HEK293 (cell line): ENCODE measurements at regions not wholly inside any gene's neighbourhood (a gene's known extent, or its start where the extent isn't known, plus 50 kb on each side); places are given as distances from the start of the nearest gene placed in this dataset.

Source experiments
- CTCF ChIA-PET: fragments of 350-600 bp; formaldehyde crosslinking; extraction: SDS; loops from one replicate; lab custom pipeline; 2021; ENCODE audit warnings: antibody characterized with exemption; lab: Yijun Ruan, JAX
- POLR2A ChIA-PET: fragments of 300-600 bp; formaldehyde crosslinking; extraction: SDS; loops from one replicate; lab custom pipeline; 2020; ENCODE audit warnings: antibody characterized with exemption, inconsistent platforms; lab: Yijun Ruan, JAX
- H3K27ac ChIP-seq: fragments of 200-500 bp; sonication (Bioruptor generic); 2 replicates; pipeline ENCODE4 v1.5.1; 2014; ENCODE audit warnings: low read depth, low read length, control low read depth, inconsistent platforms; ENCODE audit errors: extremely low read depth
- H3K36me3 ChIP-seq, 2 experiments: fragments of 200-500 bp in 1 of 2; sonication (Bioruptor generic) in 1 of 2; 1 replicate in 1 of 2; 2 replicates in 1 of 2; pipeline ENCODE4 v1.5.1; 2014 to 2017; ENCODE audit warnings: inconsistent platforms in 2 of 2, low read length in 2 of 2; ENCODE audit not compliant: control insufficient read depth in 2 of 2, insufficient read depth in 1 of 2
- H3K4me1 ChIP-seq: fragments of 200-500 bp; sonication (Bioruptor generic); 2 replicates; pipeline ENCODE4 v1.5.1; 2014; ENCODE audit warnings: mild to moderate bottlenecking, low read length, inconsistent platforms; ENCODE audit not compliant: control insufficient read depth, insufficient read depth
- H3K4me3 ChIP-seq: 2 replicates; pipeline ENCODE4 v1.5.1; 2011; ENCODE audit warnings: low read depth, mild to moderate bottlenecking, control low read depth, low read length, moderate library complexity
- H3K9me3 ChIP-seq: fragments of 200-500 bp; sonication (Bioruptor generic); 2 replicates; pipeline ENCODE4 v1.5.1; 2014; ENCODE audit warnings: low read depth, low read length, inconsistent platforms; ENCODE audit not compliant: control insufficient read depth, insufficient read depth
- ELK4 ChIP-seq: IDR thresholded peaks from 2 replicates; pipeline ENCODE4 v1.6.1; 2011; ENCODE audit warnings: mild to moderate bottlenecking, low read depth, low read length, borderline replicate concordance
- KLF1 ChIP-seq: fragments of 450-650 bp; formaldehyde crosslinking; IDR thresholded peaks from 2 replicates; pipeline ENCODE4 v1.5.1; 2016; ENCODE audit warnings: missing biosample characterization, missing genetic modification characterization
- KLF17 ChIP-seq: fragments of 450-650 bp; formaldehyde crosslinking; IDR thresholded peaks from 2 replicates; pipeline ENCODE4 v1.5.1; 2016; ENCODE audit warnings: missing biosample characterization, missing genetic modification characterization
- KLF9 ChIP-seq: fragments of 450-650 bp; formaldehyde crosslinking; IDR thresholded peaks from 2 replicates; pipeline ENCODE4 v1.5.1; 2016; ENCODE audit warnings: missing biosample characterization, missing genetic modification characterization, low read depth
- OVOL3 ChIP-seq: fragments of 450-650 bp; formaldehyde crosslinking; IDR thresholded peaks from 2 replicates; pipeline ENCODE4 v1.5.1; 2016; ENCODE audit warnings: missing biosample characterization, missing genetic modification characterization
- SCRT1 ChIP-seq: fragments of 450-650 bp; formaldehyde crosslinking; IDR thresholded peaks from 2 replicates; pipeline ENCODE4 v1.5.1; 2016; ENCODE audit warnings: missing biosample characterization, missing genetic modification characterization, borderline replicate concordance
- SP3 ChIP-seq: fragments of 450-650 bp; formaldehyde crosslinking; IDR thresholded peaks from 2 replicates; pipeline ENCODE4 v1.5.1; 2016; ENCODE audit warnings: missing biosample characterization, missing genetic modification characterization
- ZFP37 ChIP-seq: fragments of 450-650 bp; formaldehyde crosslinking; IDR thresholded peaks from 2 replicates; pipeline ENCODE4 v1.5.1; 2016; ENCODE audit warnings: missing biosample characterization, missing genetic modification characterization
- ZNF114 ChIP-seq: fragments of 450-650 bp; formaldehyde crosslinking; IDR thresholded peaks from 2 replicates; pipeline ENCODE4 v1.5.0; 2017; ENCODE audit warnings: missing biosample characterization, missing genetic modification characterization
- ZNF138 ChIP-seq: fragments of 450-650 bp; formaldehyde crosslinking; IDR thresholded peaks from 2 replicates; pipeline ENCODE4 v1.5.1; 2016; ENCODE audit warnings: missing biosample characterization, missing genetic modification characterization, borderline replicate concordance
- ZNF146 ChIP-seq: fragments of 450-650 bp; formaldehyde crosslinking; IDR thresholded peaks from 2 replicates; pipeline ENCODE4 v1.5.1; 2016; ENCODE audit warnings: missing biosample characterization, missing genetic modification characterization
- ZNF2 ChIP-seq: fragments of 450-650 bp; formaldehyde crosslinking; IDR thresholded peaks from 2 replicates; pipeline ENCODE4 v1.5.1; 2016; ENCODE audit warnings: missing biosample characterization, missing genetic modification characterization
- ZNF214 ChIP-seq: fragments of 450-650 bp; formaldehyde crosslinking; IDR thresholded peaks from 2 replicates; pipeline ENCODE4 v1.5.1; 2017; ENCODE audit warnings: missing biosample characterization, mild to moderate bottlenecking, missing genetic modification characterization, borderline replicate concordance
- ZNF23 ChIP-seq: fragments of 450-650 bp; formaldehyde crosslinking; IDR thresholded peaks from 2 replicates; pipeline ENCODE4 v1.5.1; 2016; ENCODE audit warnings: missing biosample characterization, missing genetic modification characterization, borderline replicate concordance
- ZNF302 ChIP-seq: fragments of 450-650 bp; formaldehyde crosslinking; IDR thresholded peaks from 2 replicates; pipeline ENCODE4 v1.5.1; 2016; ENCODE audit warnings: missing biosample characterization, missing genetic modification characterization, low read depth
- ZNF311 ChIP-seq: fragments of 450-650 bp; formaldehyde crosslinking; IDR thresholded peaks from 2 replicates; pipeline ENCODE4 v1.5.1; 2017; ENCODE audit warnings: missing biosample characterization, missing genetic modification characterization, borderline replicate concordance
- ZNF354C ChIP-seq: fragments of 450-650 bp; formaldehyde crosslinking; IDR thresholded peaks from 2 replicates; pipeline ENCODE4 v1.5.1; 2016; ENCODE audit warnings: missing biosample characterization, missing genetic modification characterization, low read depth, borderline replicate concordance
- ZNF404 ChIP-seq: fragments of 450-650 bp; formaldehyde crosslinking; IDR thresholded peaks from 2 replicates; pipeline ENCODE4 v1.5.1; 2017; ENCODE audit warnings: missing biosample characterization, missing genetic modification characterization
- ZNF426 ChIP-seq: fragments of 450-650 bp; formaldehyde crosslinking; IDR thresholded peaks from 2 replicates; pipeline ENCODE4 v1.5.1; 2017; ENCODE audit warnings: missing biosample characterization, missing genetic modification characterization, mild to moderate bottlenecking, inconsistent platforms, moderate library complexity
- ZNF530 ChIP-seq: fragments of 450-650 bp; formaldehyde crosslinking; IDR thresholded peaks from 2 replicates; pipeline ENCODE4 v1.5.1; 2016; ENCODE audit warnings: low read depth, missing biosample characterization, missing genetic modification characterization
- ZNF560 ChIP-seq: fragments of 450-650 bp; formaldehyde crosslinking; IDR thresholded peaks from 2 replicates; pipeline ENCODE4 v1.5.1; 2017; ENCODE audit warnings: missing biosample characterization, missing genetic modification characterization, borderline replicate concordance
- ZNF585B ChIP-seq: fragments of 450-650 bp; formaldehyde crosslinking; IDR thresholded peaks from 2 replicates; pipeline ENCODE4 v1.5.1; 2016; ENCODE audit warnings: missing biosample characterization, missing genetic modification characterization
- ZNF623 ChIP-seq: fragments of 450-650 bp; formaldehyde crosslinking; IDR thresholded peaks from 2 replicates; pipeline ENCODE4 v1.5.1; 2016; ENCODE audit warnings: missing biosample characterization, missing genetic modification characterization
- ZNF658 ChIP-seq: fragments of 450-650 bp; formaldehyde crosslinking; IDR thresholded peaks from 2 replicates; pipeline ENCODE4; 2016; ENCODE audit warnings: missing biosample characterization, missing genetic modification characterization
- ZNF692 ChIP-seq: fragments of 450-650 bp; formaldehyde crosslinking; IDR thresholded peaks from 2 replicates; pipeline ENCODE4 v1.5.1; 2016; ENCODE audit warnings: missing biosample characterization, missing genetic modification characterization
- TF ChIP-seq, protein P1 (sequence below): fragments of 450-650 bp; formaldehyde crosslinking; IDR thresholded peaks from 2 replicates; pipeline ENCODE4 v1.5.1; 2016; ENCODE audit warnings: missing biosample characterization, missing genetic modification characterization
- TF ChIP-seq, protein P2 (sequence below): fragments of 450-650 bp; IDR thresholded peaks from 2 replicates; pipeline ENCODE4 v1.5.1; 2018; ENCODE audit warnings: missing biosample characterization, mild to moderate bottlenecking, missing genetic modification characterization
- TF ChIP-seq, protein P3 (sequence below): fragments of 450-650 bp; formaldehyde crosslinking; IDR thresholded peaks from 2 replicates; pipeline ENCODE4 v1.5.1; 2017; ENCODE audit warnings: missing biosample characterization, missing genetic modification characterization

DNA sequence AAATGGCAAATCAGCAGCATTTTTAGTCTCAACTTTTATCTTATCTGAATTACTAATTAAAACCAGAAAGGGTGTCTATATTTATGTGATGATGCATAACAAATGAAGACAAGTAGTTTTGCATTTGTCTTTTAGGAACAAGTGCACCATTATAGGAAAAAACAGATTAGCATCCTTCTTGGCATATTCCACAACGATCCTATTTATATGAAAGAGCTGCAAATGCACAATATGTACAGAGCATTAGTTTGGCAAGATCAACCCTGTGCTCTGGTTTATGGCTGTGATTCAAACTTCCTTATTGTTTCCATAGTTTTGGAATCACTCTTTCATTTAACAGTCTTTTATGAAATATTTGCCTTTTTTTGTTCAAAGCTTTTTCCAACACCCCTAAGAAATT, 486.8 kb downstream of the KCNH5 start:
- H3K4me3 ChIP-seq, result no peak overlapping the region
- no peaks in the 10 kb centered on the region for H3K9me3 ChIP-seq
- H3K27ac ChIP-seq, result no peak overlapping the region
- CTCF ChIA-PET, result no interaction called here
- POLR2A ChIA-PET, result no interaction called here
- H3K4me1 ChIP-seq, result no peaks in the 10 kb centered on the region
- no peaks in the 10 kb centered on the region for H3K36me3 ChIP-seq
- TF ChIP-seq ZNF354C (no peak), KLF17 (no peak), ZNF530 (tag by site-specific recombination) (no peak), ZNF404 (no peak), ZNF23 (tag by site-specific recombination) (no peak), SCRT1 (tag by site-specific recombination) (no peak), ZNF214 (tag by site-specific recombination) (no peak)

- Histone ChIP-seq H3K36me3 (no peaks in the 10 kb centered on the region), H3K9me3 (no peaks in the 10 kb centered on the region), H3K27ac (no peak overlapping the region), H3K4me1 (no peaks in the 10 kb centered on the region), H3K4me3 (no peak overlapping the region)
- POLR2A ChIA-PET, result no interaction called here
- TF ChIP-seq OVOL3 (tag by site-specific recombination) (no peak), KLF1 (tag by site-specific recombination) (no peak), ZNF138 (tag by site-specific recombination) (no peak), ZNF623 (tag by site-specific recombination) (no peak), SP3 (no peak), ZNF146 (tag by site-specific recombination) (no peak), ZNF426 (no peak), ZNF560 (no peak)
- TF ChIP-seq, protein P1, sequence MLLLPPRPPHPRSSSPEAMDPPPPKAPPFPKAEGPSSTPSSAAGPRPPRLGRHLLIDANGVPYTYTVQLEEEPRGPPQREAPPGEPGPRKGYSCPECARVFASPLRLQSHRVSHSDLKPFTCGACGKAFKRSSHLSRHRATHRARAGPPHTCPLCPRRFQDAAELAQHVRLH (tag by site-specific recombination), result no peak
- TF ChIP-seq, protein P2, sequence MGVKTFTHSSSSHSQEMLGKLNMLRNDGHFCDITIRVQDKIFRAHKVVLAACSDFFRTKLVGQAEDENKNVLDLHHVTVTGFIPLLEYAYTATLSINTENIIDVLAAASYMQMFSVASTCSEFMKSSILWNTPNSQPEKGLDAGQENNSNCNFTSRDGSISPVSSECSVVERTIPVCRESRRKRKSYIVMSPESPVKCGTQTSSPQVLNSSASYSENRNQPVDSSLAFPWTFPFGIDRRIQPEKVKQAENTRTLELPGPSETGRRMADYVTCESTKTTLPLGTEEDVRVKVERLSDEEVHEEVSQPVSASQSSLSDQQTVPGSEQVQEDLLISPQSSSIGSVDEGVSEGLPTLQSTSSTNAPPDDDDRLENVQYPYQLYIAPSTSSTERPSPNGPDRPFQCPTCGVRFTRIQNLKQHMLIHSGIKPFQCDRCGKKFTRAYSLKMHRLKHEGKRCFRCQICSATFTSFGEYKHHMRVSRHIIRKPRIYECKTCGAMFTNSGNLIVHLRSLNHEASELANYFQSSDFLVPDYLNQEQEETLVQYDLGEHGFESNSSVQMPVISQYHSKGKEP, result no peak
- TF ChIP-seq, protein P3, sequence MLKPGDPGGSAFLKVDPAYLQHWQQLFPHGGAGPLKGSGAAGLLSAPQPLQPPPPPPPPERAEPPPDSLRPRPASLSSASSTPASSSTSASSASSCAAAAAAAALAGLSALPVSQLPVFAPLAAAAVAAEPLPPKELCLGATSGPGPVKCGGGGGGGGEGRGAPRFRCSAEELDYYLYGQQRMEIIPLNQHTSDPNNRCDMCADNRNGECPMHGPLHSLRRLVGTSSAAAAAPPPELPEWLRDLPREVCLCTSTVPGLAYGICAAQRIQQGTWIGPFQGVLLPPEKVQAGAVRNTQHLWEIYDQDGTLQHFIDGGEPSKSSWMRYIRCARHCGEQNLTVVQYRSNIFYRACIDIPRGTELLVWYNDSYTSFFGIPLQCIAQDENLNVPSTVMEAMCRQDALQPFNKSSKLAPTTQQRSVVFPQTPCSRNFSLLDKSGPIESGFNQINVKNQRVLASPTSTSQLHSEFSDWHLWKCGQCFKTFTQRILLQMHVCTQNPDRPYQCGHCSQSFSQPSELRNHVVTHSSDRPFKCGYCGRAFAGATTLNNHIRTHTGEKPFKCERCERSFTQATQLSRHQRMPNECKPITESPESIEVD (tag by site-specific recombination), result no peak
- CTCF ChIA-PET, result no interaction called here
These were observed 460.0 kb downstream of the KCNH5 start for GRCh38 chr14:62585247-62585646.

DNA sequence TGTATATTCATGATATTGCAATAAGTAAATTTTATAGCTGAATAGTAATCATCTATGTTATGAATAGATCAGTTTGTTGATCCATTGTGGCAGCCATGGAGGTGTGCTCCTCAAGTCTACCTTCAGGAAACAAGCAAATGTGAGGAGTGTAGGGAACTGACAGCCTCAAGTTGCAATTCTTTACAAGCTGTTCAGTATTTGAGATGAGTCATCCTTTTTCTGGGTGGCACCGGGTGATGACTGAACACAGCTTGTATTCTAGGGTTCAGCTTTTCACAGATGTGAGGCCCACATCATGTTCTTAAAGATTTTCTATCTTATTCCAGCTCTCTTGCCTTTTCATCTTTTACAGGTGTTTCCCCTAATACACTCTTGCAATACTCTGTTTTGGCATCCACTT, 452.4 kb downstream of the KCNH5 start:
- Histone ChIP-seq H3K36me3 (no peaks in the 10 kb centered on the region), H3K4me1 (no peaks in the 10 kb centered on the region), H3K9me3 (no peaks in the 10 kb centered on the region), H3K27ac (no peak overlapping the region), H3K4me3 (no peak overlapping the region)
- CTCF ChIA-PET, result no interaction called here
- POLR2A ChIA-PET, result no interaction called here
- no peak for TF ChIP-seq KLF9 (tag by site-specific recombination)
- no peak for TF ChIP-seq ZFP37 (tag by site-specific recombination)
- no peak for TF ChIP-seq ZNF585B (tag by site-specific recombination)
- TF ChIP-seq ZNF302 (tag by site-specific recombination), result no peak
- TF ChIP-seq ZNF692 (tag by site-specific recombination), result no peak
- no peak for TF ChIP-seq ZNF2 (tag by site-specific recombination)
- TF ChIP-seq ELK4, result no peak
- no peak for TF ChIP-seq ZNF658 (tag by site-specific recombination)
- TF ChIP-seq ZNF311 (tag by site-specific recombination), result no peak
- TF ChIP-seq ZNF114 (tag by site-specific recombination), result no peak
